ENCODE measurements at regions not wholly inside any gene's neighbourhood (a gene's known extent, or its start where the extent isn't known, plus 50 kb on each side); places are given as distances from the start of the nearest gene placed in this dataset.

DNA sequence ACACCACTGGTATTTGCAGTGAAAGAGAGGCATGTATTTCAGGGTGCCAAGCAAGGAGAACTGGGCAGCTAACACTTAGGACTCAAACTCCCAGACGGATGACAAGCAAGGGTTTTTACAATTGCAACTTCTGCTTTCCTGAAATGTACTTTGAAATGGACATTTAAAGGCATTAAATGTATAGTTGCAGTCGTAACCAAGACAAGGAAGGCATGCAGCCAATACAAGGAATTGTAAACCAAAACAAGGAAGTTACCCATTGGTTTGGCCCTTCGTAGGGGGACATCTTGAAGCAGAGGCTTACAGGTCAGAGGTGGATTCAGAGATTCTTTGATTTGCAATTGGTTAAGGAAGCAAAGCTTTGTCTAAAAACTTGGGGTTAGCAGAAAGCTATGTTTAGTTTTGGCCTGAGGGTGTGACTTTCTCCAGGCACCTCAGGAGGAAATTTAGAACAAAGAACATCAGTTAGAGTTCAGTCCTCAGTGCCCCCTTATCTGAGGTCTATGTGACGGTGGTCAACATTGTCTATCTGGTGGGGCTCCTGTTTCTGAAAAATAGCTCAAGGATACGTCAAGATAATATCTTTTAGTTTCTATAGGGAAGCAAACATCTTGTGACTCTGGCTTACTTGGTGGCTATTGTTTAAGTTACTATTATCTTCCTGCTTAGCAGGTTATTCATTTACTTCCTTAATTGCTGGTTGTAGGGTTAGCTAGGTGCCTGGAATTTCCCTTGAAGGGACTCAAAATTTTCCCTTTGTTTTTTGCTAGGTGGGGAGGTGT, 266.0 kb downstream of the CD83 start:
- TF ChIP-seq, protein P1, sequence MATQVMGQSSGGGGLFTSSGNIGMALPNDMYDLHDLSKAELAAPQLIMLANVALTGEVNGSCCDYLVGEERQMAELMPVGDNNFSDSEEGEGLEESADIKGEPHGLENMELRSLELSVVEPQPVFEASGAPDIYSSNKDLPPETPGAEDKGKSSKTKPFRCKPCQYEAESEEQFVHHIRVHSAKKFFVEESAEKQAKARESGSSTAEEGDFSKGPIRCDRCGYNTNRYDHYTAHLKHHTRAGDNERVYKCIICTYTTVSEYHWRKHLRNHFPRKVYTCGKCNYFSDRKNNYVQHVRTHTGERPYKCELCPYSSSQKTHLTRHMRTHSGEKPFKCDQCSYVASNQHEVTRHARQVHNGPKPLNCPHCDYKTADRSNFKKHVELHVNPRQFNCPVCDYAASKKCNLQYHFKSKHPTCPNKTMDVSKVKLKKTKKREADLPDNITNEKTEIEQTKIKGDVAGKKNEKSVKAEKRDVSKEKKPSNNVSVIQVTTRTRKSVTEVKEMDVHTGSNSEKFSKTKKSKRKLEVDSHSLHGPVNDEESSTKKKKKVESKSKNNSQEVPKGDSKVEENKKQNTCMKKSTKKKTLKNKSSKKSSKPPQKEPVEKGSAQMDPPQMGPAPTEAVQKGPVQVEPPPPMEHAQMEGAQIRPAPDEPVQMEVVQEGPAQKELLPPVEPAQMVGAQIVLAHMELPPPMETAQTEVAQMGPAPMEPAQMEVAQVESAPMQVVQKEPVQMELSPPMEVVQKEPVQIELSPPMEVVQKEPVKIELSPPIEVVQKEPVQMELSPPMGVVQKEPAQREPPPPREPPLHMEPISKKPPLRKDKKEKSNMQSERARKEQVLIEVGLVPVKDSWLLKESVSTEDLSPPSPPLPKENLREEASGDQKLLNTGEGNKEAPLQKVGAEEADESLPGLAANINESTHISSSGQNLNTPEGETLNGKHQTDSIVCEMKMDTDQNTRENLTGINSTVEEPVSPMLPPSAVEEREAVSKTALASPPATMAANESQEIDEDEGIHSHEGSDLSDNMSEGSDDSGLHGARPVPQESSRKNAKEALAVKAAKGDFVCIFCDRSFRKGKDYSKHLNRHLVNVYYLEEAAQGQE (IDR thresholded peaks at IDR 0.05; ENCODE audit: insufficient read depth in 1 of 2, low read depth in 2 of 2, low read length in 1 of 2), result no peak
- TF ChIP-seq, protein P2, sequence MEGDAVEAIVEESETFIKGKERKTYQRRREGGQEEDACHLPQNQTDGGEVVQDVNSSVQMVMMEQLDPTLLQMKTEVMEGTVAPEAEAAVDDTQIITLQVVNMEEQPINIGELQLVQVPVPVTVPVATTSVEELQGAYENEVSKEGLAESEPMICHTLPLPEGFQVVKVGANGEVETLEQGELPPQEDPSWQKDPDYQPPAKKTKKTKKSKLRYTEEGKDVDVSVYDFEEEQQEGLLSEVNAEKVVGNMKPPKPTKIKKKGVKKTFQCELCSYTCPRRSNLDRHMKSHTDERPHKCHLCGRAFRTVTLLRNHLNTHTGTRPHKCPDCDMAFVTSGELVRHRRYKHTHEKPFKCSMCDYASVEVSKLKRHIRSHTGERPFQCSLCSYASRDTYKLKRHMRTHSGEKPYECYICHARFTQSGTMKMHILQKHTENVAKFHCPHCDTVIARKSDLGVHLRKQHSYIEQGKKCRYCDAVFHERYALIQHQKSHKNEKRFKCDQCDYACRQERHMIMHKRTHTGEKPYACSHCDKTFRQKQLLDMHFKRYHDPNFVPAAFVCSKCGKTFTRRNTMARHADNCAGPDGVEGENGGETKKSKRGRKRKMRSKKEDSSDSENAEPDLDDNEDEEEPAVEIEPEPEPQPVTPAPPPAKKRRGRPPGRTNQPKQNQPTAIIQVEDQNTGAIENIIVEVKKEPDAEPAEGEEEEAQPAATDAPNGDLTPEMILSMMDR (IDR thresholded peaks at IDR 0.05), result no peak
- TF ChIP-seq SIN3A (IDR thresholded peaks at IDR 0.05; ENCODE audit: borderline replicate concordance, insufficient read depth, low read depth, low read length), result no peak
- TF ChIP-seq TCF7L2 (IDR thresholded peaks at IDR 0.05; ENCODE audit: low read depth, low read length), result no peak
- TF ChIP-seq POLR2AphosphoS5 (IDR thresholded peaks at IDR 0.05; ENCODE audit: low read depth, low read length), result no peak
